8988T (cell line): ENCODE measurements at regions not wholly inside any gene's neighbourhood (a gene's known extent, or its start where the extent isn't known, plus 50 kb on each side); places are given as distances from the start of the nearest gene placed in this dataset.
"Not testable (repeated sequence)": the region's sequence is repeated elsewhere in the genome, so short reads cannot be mapped to it uniquely, and the experiment has no call there.

Experiments used
- DNase-seq: peaks from one replicate; pipeline ENCODE4 v3.0.0; 2011

DNA sequence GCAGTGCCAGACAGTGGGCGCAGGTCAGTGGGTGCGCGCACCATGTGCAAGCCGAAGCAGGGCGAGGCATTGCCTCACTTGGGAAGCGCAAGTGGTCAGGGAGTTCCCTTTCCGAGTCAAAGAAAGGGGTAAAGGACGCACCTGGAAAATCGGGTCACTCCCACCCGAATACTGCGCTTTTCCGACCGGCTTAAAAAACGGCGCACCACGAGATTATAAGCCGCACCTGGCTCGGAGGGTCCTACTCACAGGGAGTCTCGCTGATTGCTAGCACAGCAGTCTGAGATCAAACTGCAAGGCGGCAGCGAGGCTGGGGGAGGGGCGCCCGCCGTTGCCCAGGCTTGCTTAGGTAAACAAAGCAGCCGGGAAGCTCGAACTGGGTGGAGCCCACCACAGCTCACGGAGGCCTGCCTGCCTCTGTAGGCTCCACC is 77.9 kb downstream of the NR4A2 start:
- DNase-seq: not testable (repeated sequence)

DNA sequence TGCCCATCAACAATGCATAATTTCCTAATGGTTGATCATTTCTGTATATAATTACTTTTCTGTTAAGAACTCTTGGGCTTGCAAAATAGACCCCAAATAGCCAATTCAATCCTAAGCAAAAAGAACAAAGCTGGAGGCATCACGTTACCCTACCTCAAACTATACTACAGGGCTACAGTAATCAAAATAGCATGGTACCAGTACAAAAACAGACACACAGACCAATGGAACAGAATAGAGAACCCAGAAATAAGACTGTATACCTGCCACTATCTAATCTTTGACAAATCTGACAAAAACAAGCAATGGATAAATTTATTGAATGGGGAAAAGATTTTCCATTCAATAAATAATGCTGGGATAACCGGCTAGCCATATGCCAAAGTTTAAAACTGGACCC is 78.8 kb downstream of the NR4A2 start:
- DNase-seq: no peak

DNA sequence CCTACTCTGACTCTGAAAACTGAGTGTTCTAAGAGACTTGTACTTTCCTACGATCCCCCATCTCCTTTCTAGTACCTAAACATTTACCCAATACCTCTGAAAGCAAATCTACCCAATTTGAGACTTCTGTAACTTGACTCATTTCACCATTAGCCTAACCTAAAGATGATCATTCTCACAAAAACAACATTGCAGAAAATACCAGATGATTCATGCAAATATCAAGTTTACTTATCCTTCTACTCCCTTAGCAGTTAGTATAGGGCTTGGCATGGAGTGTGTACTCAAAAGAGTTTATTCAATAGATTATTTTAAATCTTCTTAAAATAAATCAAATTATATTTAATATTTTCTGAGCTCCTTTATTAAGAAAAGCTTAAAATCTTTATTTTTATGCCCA is 89.6 kb downstream of the NR4A2 start:
- DNase-seq: no peak

GRCh38 chr2:156237558-156237957 is 95.0 kb downstream of the NR4A2 start:
- DNase-seq: no peak

DNA sequence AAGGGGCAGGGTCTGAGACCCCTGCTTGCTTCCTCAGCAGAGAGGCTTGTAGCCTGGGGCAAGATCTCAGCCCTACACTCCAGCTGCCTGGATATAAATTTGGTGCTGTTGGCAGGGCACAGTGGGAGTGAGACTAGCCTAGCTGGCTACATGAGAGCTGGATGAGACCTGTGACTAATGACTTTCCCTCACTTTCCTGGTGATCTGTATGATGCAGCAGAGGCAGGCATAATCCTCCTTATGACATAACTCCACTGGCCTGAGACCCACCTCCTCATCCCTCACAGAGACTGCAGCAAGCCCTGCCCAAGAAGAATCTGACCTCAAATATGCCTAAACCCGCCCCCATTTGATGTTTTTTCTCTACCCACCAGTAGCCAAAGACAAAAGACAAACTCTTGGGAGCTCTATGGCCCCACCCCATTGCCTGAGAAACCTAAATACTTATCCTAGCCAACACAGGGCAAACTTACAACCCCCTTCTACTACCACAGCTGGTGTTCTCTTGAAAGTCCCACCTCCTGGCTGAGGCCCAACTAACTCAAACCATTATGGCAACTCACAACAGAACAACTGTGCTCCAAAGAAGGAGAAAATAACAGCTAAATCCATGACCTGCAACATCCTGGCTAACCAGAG is 102.7 kb downstream of the NR4A2 start:
- no peak for DNase-seq

DNA sequence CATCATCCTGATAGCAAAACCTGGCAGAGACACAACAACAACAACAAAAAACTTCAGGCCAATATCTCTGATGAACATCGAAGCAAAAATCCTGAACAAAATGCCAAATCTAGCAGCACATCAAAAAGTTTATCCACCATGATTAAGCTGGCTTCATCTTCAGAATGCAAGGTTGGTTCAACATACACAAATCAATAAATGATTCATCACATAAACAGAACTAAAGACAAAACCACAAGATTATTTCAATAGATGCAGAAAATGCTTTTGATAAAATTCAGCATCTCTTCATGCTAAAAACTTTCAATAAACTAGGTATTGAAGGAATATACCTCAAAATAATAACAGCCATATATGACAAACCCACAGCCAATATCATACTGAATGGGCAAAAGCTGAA is 109.2 kb downstream of the NR4A2 start:
- not testable (repeated sequence) for DNase-seq

- no peak for DNase-seq
These were observed 110.8 kb downstream of the NR4A2 start for GRCh38 chr2:156221703-156222102.

DNA sequence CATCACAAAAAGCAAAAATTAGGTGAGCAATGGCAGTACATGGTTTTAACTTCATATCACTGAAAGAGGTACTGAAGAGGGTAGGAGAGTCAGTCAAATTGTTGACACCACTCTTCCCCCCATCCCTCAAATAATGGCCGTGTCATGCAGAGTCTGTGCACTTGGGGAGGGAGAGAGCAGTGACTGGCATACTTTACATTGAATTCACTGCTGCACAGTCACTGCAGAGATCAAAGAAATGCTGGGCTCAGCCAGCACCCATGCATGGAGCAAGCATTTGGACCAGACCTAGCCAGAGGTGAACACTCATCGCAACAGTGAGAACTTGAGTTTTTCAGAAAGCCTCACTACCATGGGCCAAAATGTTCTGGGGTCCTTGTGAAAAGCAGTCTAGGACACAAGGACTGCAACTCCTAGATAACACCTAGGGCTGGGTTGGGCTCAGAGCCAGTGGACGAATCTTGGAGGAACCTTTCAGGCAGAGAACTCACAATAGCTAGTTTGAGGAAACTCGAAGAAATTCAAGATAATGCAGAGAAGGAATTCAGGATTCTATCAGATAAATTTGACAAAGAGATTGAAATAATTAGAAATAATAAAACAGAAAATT is 112.9 kb downstream of the NR4A2 start:
- DNase-seq: no peak

DNA sequence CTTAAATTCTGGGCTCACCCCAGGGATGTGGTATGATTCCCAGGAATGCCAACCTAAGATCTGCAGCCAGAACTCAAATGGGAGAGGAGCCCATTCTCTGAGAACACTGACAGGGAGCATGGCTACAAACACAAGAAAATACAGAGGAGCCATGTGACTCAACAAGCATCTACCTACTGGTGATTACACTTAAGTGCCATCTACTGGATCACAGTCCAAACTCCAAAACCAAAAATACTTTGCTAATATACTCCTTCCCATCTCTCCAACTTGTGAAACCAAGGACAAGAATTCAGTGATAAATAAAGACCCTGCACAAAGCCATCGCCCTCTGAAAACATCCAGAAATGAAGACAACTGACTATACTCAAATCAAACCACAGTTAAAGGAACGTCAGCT is 116.9 kb downstream of the NR4A2 start:
- no peak for DNase-seq

DNA sequence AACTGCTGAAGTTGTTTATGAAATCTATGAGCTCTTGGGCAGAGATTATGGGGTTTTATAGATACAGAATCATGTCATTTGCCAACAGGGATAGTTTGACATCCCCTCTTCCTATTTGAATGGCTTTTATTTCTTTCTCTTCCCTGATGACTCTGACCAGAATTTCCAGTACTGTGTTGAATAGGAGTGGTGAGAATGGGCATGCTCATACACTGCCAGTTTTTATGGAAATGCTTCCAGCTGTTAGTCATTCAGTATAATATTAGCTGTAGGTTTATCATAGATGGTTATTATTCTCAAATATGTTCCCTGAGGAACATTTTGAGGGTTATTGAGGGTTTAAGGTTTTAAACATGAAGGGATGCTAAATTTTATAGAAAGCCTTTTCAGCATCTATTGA is 121.2 kb downstream of the NR4A2 start:
- DNase-seq: no peak

DNA sequence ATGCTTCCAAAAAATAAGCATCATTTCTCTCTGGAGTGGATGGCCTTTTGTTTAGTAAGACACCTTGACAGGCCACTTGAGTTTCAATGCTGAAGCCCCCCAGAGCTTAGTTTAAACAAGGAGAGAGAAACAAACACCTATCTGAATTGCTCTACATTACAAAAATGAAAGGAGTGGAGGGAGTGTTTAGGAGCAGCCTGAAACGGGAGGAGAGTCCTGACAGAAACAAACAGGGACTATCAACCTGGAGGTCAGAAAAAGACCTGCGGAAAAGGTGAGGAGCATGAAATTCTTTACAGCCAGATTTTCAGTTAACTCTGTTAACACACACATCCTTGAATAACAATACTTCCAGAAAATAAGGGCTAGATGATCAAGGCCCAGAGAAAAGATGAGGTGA is 126.2 kb downstream of the NR4A2 start:
- no peak for DNase-seq

- no peak for DNase-seq
These were observed 132.9 kb downstream of the NR4A2 start for GRCh38 chr2:156199588-156199987.

DNA sequence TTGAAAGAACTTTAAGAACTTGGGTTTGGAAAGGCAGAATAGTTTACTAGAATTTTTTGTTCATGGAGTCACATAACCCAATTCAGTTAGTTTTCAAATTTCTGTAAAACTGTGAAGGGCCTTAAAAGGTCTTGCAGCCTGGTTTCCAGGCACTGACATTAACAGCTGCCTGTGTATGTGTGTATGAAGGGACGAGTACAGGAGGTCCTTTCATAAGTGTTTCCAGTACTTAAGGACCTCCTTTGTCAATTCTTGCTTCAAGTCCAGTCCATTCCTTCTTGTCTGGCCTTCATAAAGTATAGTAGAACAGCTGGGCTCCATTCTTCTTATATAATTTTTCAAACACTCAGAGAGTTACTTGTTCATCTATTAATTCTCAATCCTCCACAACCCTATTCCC is 136.5 kb downstream of the NR4A2 start:
- DNase-seq: no peak

DNA sequence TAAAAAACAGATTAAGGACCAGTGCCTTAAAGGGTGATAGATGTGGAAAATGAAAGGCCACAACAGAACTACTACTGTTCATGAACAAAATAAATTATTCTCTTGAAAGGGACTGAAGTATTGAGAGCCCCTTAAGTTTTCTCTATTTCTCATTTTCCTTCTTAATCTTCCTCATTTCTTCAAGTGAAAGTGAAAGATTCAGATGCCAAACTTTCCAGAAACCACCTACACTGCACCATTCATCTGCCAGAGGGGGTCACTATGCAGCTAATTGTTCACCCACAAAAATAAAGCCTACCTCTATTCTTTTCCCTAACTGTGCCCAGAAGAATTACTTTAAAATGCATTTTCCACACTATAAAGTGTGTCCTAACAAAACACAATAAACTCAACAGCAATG is 140.1 kb downstream of the NR4A2 start:
- no peak for DNase-seq

DNA sequence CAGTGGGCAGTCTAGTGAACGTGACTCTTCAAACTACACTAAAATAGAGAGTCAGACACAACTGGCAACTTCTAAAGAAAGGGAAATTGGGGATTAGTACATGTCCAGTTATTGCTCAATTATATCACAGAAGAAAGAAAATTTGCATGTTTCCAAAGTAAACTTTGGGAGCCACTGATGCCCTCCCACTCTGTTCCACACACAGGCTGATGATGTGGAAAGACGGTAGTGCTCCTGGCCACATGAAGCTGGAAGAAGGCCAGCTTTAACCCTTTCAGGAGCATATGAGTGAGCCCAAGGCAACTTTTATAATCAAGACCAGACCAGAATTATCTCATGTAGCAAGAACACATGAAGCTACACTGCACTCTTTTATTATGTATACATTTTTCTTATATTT is 141.0 kb downstream of the NR4A2 start:
- no peak for DNase-seq

DNA sequence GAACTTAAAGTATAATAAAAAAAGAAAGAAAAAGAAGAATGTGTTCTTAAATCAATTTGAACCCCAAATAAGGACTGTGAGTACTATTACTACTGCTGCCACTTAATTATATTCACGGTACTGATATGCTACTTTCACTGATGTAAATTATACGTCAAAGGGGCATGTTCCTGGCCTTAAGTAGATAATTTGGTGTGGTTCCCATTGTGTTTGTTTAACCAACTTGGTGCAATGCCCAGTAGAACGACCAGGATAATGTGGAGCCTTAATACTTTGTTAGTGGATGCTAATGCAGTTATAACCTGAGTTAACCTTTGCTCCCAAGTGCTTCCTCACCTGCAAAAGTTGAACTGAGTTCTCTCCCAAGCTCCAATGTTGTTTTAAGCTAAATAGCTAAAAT is 142.0 kb downstream of the NR4A2 start:
- no peak for DNase-seq

GRCh38 chr2:156189584-156189983 is 142.9 kb downstream of the NR4A2 start:
- no peak for DNase-seq

DNA sequence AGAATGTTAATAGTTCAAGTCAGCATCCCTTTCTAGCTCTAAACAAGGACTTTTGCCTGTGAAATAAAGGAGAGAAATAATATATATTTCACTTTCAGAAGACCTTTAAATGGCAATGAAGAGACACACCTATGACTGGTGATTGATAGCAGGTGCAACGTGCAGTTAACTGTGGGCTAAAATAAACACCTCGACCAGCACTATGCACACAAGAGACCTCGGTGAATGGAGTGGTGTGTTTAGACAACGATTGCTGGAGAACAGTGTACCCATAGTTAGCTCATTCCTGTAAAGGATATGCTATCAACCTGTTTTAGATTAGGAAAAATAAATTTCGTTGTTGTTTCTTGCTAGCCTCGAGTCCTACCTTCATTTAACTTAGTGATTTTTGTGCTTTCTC is 143.4 kb downstream of the NR4A2 start:
- no peak for DNase-seq

DNA sequence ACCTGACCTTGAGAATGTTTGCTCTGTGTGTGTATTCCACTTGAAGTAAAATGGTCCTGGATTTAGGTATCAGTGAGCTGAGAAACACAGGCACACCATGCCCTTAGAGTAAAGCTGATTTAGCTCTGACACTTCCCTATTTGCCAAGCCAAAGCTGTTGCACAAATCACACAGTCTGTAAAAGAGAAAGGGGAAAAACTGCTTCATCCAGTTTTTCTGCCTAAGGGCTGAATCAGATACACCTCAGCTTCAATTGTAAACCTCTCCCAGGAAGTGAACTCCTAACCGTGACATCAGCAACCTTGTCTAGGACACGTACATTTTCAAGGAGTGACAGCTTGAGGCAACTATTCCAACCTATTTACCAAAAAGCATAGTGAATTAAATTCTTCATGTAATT is 150.4 kb downstream of the NR4A2 start:
- DNase-seq: no peak

GRCh38 chr2:156181208-156181607 is 151.3 kb downstream of the NR4A2 start:
- no peak for DNase-seq

GRCh38 chr2:156177654-156178053 is 154.9 kb downstream of the NR4A2 start:
- DNase-seq: no peak

- DNase-seq: no peak
These were observed 156.6 kb downstream of the NR4A2 start for GRCh38 chr2:156175946-156176345.

GRCh38 chr2:156170929-156171328 is 161.6 kb downstream of the NR4A2 start:
- no peak for DNase-seq

- no peak for DNase-seq
These were observed 166.8 kb downstream of the NR4A2 start for GRCh38 chr2:156165742-156166141.

- DNase-seq: no peak
These were observed 168.3 kb downstream of the NR4A2 start for GRCh38 chr2:156164091-156164720.
